GM13976 (cell line): ENCODE measurements at regions not wholly inside any gene's neighbourhood (a gene's known extent, or its start where the extent isn't known, plus 50 kb on each side); places are given as distances from the start of the nearest gene placed in this dataset.
"Not testable (repeated sequence)": the region's sequence is repeated elsewhere in the genome, so short reads cannot be mapped to it uniquely, and the experiment has no call there.

Experiments used
- DNase-seq: peaks from one replicate; pipeline ENCODE4 v3.0.0; 2012; ENCODE audit warnings: low spot score
- in situ Hi-C: fragments of 300-500 bp; cut with MboI; formaldehyde crosslinking; loops from one replicate; pipeline ENCODE4 v1.12.0; 2022; ENCODE audit warnings: low sequenced_read_pairs, mixed read lengths, inconsistent platforms; ENCODE audit not compliant: unreplicated experiment
- TF ChIP-seq, protein P1 (sequence below): IDR thresholded peaks from 2 replicates; pipeline ENCODE4 v1.5.1; 2012; ENCODE audit warnings: borderline replicate concordance, mild to moderate bottlenecking; ENCODE audit not compliant: insufficient read depth; ENCODE audit errors: extremely low read depth, missing control alignments, control extremely low read depth

DNA sequence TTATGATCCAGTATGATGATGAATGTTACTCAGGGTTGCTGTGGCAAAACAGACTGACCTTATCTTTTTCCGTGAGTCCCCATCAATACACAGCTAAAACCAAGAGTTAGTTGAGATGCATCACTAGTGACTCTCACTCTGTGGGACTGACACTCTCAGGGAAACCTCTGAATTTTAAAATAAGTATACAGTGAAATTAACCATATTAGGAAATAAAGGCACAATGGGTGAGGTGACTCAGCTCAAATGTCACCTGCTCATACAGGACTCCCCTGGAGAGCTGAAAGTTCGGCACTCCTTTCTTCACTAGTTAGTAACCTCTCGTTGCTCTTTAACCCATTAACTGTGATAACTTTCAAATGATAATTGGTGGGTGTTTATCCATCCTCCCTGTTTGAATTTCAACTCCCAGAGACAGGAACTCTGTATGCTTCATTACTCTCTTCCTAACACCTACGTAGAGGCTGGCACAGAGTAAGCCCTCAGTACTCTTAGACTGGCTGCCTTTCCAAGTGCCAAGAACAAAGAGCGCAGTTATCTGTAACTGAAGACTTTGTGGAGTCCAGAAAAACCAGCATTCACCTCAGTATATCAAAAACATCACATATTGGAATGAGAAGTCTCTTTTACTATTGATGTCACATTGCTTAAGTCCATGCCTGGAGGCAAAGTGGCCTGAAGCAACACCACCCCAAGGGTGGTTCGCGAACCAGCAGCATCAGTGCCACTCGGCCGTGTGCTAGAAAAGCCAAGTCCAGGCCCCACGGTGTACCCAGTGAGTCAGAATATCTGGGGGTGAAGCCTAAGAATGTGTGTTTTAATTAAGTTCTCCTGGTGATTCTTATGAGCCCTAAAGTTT, 91.1 kb downstream of the NIBAN1 start:
- TF ChIP-seq, protein P1, sequence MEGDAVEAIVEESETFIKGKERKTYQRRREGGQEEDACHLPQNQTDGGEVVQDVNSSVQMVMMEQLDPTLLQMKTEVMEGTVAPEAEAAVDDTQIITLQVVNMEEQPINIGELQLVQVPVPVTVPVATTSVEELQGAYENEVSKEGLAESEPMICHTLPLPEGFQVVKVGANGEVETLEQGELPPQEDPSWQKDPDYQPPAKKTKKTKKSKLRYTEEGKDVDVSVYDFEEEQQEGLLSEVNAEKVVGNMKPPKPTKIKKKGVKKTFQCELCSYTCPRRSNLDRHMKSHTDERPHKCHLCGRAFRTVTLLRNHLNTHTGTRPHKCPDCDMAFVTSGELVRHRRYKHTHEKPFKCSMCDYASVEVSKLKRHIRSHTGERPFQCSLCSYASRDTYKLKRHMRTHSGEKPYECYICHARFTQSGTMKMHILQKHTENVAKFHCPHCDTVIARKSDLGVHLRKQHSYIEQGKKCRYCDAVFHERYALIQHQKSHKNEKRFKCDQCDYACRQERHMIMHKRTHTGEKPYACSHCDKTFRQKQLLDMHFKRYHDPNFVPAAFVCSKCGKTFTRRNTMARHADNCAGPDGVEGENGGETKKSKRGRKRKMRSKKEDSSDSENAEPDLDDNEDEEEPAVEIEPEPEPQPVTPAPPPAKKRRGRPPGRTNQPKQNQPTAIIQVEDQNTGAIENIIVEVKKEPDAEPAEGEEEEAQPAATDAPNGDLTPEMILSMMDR: no peak
- in situ Hi-C loops: no loop called here
- no peak for DNase-seq

GRCh38 chr1:184881941-184882913, 92.1 kb downstream of the NIBAN1 start:
- no peak for DNase-seq
- TF ChIP-seq, protein P1: no peak
- in situ Hi-C loops: no loop called here

DNA sequence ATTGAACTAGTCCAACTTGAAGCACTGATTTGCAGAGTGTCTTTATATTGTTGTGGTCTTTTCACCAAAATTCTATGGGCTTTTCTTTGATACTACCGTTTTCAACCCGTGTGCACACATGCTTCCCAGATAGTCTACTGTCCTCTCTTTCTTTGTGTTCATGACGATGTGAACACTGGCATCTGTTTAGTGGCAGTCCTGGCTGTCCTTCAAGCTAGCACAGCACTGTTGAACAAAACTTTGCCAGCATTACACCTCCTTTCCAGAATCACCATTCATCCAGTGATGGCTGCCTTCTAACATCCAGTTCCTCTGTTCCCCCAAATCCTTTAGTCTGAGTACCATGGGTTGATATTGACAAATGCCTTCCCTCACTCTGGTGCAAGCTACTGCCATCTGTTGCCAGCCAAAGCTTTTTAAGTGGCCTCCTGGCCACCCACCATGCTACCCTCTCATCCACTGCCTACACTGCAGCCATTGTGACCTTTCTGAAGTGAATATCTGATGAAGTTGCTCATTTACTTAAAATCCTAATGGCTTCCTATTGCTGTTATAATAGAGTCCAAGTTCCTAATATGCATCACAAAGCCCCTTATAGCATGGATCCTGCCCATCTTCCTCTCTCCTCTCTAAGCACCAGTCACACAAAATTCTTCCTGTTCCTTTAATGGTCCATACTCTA, 94.3 kb downstream of the NIBAN1 start:
- no peak for DNase-seq
- in situ Hi-C loops: loop anchor here (10.0 kb wide), 1 partner anchor 95 kb away; the partner anchor contains the start of gene NIBAN1
- TF ChIP-seq, protein P1: no peak

GRCh38 chr1:184878602-184879001, 95.7 kb downstream of the NIBAN1 start:
- no peak for DNase-seq
- in situ Hi-C loops: loop anchor here (10.0 kb wide), 1 partner anchor 96 kb away; the partner anchor contains the start of gene NIBAN1
- TF ChIP-seq, protein P1: no peak

- no peak for DNase-seq
- TF ChIP-seq, protein P1: no peak
- in situ Hi-C loops: loop anchor here (10.0 kb wide), 1 partner anchor 97 kb away; the partner anchor contains the start of gene NIBAN1
Measured at GRCh38 chr1:184878002-184878401, 96.3 kb downstream of the NIBAN1 start.

- DNase-seq: not testable (repeated sequence)
- in situ Hi-C loops: loop anchor here (10.0 kb wide), 1 partner anchor 99 kb away; the partner anchor contains the start of gene NIBAN1
Measured at GRCh38 chr1:184876015-184876414, 98.3 kb downstream of the NIBAN1 start.
